MG63 (cell line): ENCODE measurements at regions not wholly inside any gene's neighbourhood (a gene's known extent, or its start where the extent isn't known, plus 50 kb on each side); places are given as distances from the start of the nearest gene placed in this dataset.
A peak's percentile ranks its signal among the peaks of the same experiment; 100 is the strongest.

ENCODE experiments used
- DNase-seq: peaks from one replicate; pipeline ENCODE4 v3.0.0-alpha.2; 2020
- H3K27me3 ChIP-seq: fragments of 250-450 bp; sonication (Bioruptor Pico); 2 replicates; pipeline ENCODE4 v1.5.1; 2020; ENCODE audit warnings: mild to moderate bottlenecking, moderate library complexity
- H3K36me3 ChIP-seq: fragments of 250-450 bp; sonication (Bioruptor Pico); 2 replicates; pipeline ENCODE4 v1.5.1; 2020; ENCODE audit warnings: mild to moderate bottlenecking, moderate library complexity
- H3K4me3 ChIP-seq: fragments of 250-450 bp; sonication (Bioruptor Pico); 2 replicates; pipeline ENCODE4 v1.5.1; 2020; ENCODE audit warnings: mild to moderate bottlenecking, moderate library complexity
- H3K9me3 ChIP-seq: fragments of 250-450 bp; sonication (Bioruptor Pico); 2 replicates; pipeline ENCODE4 v1.5.1; 2020; ENCODE audit warnings: mild to moderate bottlenecking, moderate library complexity

DNA sequence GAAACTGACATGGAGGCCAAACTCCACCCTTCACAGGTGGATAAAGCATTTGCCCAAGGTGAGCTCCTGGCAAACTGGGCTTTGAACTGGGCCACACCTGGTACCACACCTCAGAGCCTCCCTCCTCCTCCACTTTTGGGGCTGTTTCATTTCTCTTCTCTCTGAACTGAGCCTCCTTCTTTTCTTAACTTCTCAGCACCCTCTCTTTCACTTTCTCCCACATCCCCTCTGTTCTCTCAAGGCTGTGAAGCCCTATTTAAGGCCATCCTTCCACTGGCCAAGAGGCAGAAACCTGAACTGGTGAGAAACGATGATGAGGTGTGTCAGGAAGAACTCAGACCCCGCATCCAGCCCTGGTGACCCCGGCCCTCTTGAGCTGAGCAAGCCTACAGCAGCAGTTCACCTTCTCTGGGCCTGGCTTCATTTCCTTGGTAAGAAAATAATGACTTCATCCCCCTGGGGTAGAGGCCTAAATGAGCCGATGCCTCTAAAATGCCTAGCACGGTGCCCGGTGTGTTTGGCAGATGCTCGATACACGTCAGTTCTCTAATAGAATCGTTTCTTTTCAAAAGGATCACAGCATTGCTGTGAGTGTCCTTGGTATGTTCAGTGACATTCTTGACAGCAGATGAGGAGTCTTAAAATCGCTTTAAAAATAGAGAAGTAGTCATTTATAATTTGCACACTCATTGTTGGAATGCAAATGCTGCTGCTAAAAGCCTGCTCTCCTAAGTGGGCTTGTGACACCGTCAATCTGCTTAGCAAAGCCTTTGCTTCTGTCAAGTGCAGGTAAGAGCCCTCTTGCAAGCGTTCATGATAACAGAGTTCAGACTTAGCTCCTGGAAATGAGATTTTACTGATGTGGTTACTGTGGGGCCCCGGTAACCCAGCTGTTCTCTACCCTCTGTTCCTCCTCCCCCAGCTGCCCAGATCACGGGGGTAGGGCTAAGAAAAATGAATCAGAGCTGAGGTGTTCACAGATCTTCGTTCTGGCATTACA, 97.7 kb upstream of the ATP2B2 start:
- Histone ChIP-seq H3K4me3 (no peak overlapping the region), H3K9me3 (no peaks in the 10 kb centered on the region), H3K36me3 (no peaks in the 10 kb centered on the region), H3K27me3 (no peaks in the 10 kb centered on the region)
- DNase-seq = no peak

DNA sequence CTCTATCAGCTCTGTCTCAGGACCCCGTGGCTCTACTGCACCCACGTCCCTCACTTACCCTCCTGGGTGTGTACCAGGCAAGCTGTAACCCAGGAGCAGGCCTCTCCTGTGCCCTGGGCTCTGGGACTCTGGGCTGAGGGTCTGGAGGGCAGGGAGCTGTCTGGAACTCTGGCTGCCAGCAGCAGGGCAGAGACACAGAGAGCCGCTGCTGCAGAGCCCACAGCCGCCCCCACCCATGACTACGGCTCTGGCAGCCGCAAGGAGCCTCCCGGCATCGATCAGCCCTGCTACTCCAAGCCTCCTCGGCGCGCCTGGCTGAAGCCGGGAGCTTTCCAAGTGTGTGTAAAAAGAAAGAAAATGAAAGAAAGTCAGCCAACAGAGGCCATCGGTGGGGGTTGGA, 103.7 kb upstream of the ATP2B2 start:
- Histone ChIP-seq H3K36me3 (no peaks in the 10 kb centered on the region), H3K9me3 (no peaks in the 10 kb centered on the region), H3K27me3 (no peaks in the 10 kb centered on the region), H3K4me3 (no peak overlapping the region)
- DNase-seq = peak; percentile 5

DNA sequence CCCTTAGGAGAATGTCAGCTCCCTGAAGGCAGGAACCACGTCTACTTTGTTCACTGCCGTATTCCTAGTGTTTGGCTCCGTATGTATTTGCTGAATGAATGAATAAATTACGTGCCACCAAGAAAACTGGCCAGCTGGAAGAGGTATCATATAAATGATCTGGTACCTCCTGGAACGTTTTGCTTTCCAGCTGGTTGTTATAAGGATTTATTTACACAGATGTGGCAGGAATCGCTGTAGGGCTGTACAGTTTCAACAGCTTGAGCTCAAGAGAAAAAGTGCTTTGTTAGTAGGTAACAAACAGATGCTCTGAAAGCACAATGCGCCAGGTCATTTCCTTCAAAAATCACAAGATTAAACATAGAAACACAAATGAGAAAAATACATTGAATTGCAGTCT, 108.8 kb upstream of the ATP2B2 start:
- no peak for DNase-seq
- H3K4me3 ChIP-seq = no peak overlapping the region
- no peaks in the 10 kb centered on the region for H3K27me3 ChIP-seq
- H3K9me3 ChIP-seq = no peaks in the 10 kb centered on the region
- no peaks in the 10 kb centered on the region for H3K36me3 ChIP-seq

DNA sequence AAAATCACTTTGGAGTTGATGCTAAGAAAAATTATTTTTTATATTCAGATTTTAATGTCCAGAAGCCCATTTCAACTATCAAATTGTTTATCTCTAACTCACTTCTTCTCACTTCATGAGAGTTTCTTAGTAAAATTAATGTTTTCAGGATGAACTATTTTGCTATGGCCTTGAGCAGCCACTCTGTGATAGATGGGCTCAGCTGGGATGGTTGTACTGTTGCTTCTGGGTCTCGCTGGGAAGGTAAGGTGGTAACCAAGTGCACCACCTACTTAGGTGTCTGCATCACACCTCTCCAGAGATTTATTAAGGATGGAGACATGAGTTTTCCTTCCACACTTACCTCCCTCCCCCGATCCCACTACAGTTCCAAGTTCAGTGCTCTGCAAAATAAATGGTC, 110.3 kb upstream of the ATP2B2 start:
- H3K27me3 ChIP-seq = no peaks in the 10 kb centered on the region
- H3K36me3 ChIP-seq = no peaks in the 10 kb centered on the region
- no peaks in the 10 kb centered on the region for H3K9me3 ChIP-seq
- no peak for DNase-seq
- H3K4me3 ChIP-seq = no peak overlapping the region

GRCh38 chr3:10616321-10616720, 110.9 kb upstream of the ATP2B2 start:
- no peak for DNase-seq
- Histone ChIP-seq H3K4me3 (no peak overlapping the region), H3K36me3 (no peaks in the 10 kb centered on the region)

DNA sequence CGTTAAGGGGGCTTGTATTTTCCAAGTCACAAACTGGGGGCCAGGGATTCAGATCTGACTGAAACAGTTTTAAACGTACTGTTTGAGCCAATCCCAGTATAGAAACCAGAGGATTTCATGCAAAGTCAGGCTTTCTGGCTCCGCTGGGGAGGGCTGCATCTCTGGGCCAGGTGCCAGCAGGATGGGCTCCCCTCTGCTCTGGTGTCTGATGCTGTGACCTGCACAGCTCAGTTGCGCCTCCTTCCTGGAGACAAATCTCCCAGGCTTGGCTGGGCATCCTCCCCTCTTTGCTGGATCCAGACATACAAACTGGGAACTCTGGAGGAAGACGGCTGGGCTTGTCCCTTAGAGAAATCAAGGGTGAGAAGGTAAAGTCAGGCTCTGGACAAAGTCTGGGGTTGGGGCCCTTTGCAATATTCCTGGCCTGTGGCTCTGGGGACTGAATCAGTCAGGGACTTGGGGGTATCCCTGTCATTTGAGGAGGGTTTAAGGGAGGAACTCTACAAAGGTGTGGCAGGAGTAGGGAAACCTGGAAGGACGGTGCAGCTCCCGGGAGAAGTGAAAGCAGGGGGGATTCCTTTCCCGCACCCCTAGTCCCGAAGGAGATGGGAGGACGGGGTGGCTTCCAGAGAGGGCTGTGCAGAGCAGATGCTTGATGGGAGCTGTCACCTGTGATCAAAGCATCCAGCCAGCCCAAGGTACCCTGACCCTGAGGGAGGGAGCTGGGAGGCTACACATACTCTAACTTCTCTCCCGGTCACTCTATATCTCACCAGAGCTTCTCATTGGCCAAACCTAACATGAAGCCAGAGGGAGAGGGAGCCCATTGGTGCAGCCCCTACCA, 114.8 kb upstream of the ATP2B2 start:
- DNase-seq = no peak
- Histone ChIP-seq H3K4me3 (no peak overlapping the region), H3K36me3 (no peaks in the 10 kb centered on the region), H3K9me3 (no peaks in the 10 kb centered on the region), H3K27me3 (no peaks in the 10 kb centered on the region)

More at GRCh38 chr3:10616321-10616720, 110.9 kb upstream of the ATP2B2 start:
- no peaks in the 10 kb centered on the region for H3K9me3 ChIP-seq
- H3K27me3 ChIP-seq = no peaks in the 10 kb centered on the region

DNA sequence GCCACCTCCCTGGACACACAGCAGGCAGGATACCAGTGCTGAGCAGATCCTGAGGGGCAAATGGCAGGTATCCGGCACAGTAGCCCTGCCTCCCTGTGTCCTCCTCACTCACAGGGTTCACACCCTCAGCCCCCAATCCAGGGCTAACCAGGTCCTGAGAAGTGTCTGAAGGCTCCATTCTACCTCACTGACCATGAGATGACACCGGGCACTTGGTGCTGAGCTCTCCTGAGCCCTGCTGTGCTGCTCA, 115.4 kb upstream of the ATP2B2 start:
- no peak for DNase-seq
- Histone ChIP-seq H3K9me3 (no peaks in the 10 kb centered on the region), H3K4me3 (no peak overlapping the region), H3K27me3 (no peaks in the 10 kb centered on the region), H3K36me3 (no peaks in the 10 kb centered on the region)

DNA sequence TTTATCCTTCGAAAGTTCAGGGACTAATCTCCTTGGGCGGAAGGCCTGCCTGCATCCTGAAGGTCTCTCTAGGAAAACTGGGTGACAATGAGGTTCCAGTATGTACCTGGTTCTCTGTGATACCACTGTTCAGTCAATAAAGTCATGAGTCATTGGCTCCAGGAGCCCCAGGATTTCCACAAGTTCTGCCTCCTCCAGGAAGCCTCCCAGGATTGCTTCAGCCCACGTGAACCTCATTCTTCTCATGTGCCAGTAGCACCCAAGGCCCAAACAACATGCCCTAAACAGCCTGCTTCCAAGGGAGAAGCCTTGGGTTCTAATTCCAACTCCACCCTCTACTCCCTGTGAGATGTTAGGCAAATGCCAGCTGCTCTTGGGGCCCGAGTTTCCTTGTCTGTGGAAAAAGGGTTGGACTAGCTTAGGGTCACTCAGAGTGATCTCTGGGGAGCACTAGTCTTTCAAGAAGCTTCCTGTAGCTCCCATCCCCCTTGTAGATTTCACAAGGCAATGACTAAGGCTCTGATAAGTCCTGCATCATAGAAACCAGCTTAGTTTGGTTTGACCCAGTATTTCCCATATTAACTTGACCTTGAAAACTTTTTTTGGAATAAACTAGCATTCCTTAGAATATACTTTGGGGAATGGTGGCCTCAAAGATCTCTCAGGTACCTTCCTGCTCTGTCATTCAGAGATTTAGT, 118.3 kb upstream of the ATP2B2 start:
- Histone ChIP-seq H3K9me3 (no peaks in the 10 kb centered on the region), H3K4me3 (no peak overlapping the region), H3K36me3 (no peaks in the 10 kb centered on the region), H3K27me3 (no peaks in the 10 kb centered on the region)
- no peak for DNase-seq

DNA sequence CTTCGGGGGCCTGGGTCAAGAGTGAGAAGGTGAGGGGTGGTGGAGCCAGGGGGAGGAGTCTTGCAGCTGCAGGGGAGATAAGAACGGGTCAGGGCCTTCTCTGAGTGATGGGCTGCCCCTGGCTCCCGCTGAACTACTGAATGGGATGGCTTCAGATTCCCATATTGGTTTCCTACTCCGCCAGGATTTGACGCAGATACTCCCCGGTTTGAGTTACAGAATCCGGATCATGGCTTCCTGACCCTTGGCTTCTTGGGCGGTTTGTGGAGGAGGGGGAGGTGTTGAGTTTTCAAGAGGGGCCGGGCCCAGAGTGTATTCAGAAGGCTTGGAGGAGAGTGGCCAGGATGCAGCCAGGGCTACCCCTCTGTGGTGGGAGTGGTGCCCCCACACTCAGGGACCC, 119.9 kb upstream of the ATP2B2 start:
- no peaks in the 10 kb centered on the region for H3K36me3 ChIP-seq
- no peak for DNase-seq
- H3K4me3 ChIP-seq = no peak overlapping the region
- H3K9me3 ChIP-seq = no peaks in the 10 kb centered on the region
- H3K27me3 ChIP-seq = no peaks in the 10 kb centered on the region

DNA sequence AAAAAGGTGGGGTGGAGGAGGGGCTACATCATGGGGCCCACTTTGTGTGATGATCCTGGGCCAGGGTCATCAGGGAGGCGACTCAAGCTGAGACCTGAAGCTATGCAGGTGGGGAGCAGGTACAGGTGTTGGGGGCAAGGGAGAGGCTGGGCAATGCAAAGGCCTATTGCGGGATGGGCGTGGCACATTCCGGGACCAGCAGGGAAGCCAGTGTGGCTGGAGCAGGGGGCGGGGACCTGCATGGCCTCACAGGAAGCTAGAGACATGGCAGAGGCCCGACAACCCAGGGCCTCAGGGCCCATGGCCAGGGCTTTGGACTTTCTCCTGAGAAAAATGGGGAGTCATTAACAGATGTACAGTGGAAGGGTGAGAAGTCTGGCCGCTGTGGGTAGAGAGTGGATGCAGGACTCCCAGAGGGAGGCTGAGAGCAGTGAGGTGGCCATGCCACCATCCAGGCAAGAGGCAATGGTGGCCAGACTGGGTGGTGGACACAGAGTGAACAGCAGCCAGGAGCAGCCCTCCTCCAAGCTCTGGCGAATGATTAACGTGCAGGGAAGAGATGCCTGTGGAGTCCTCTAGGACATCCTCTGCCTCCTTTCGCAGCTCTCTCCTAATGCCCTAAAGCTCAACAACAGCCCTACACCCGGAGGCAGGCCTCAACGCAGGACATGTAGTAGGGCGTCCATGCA, 122.6 kb upstream of the ATP2B2 start:
- no peaks in the 10 kb centered on the region for H3K36me3 ChIP-seq
- H3K9me3 ChIP-seq = no peaks in the 10 kb centered on the region
- no peaks in the 10 kb centered on the region for H3K27me3 ChIP-seq
- DNase-seq = no peak
- no peak overlapping the region for H3K4me3 ChIP-seq

GRCh38 chr3:10628891-10629670, 123.7 kb upstream of the ATP2B2 start:
- no peaks in the 10 kb centered on the region for H3K36me3 ChIP-seq
- no peak for DNase-seq
- H3K9me3 ChIP-seq = no peaks in the 10 kb centered on the region
- H3K27me3 ChIP-seq = no peaks in the 10 kb centered on the region
- H3K4me3 ChIP-seq = no peak overlapping the region

DNA sequence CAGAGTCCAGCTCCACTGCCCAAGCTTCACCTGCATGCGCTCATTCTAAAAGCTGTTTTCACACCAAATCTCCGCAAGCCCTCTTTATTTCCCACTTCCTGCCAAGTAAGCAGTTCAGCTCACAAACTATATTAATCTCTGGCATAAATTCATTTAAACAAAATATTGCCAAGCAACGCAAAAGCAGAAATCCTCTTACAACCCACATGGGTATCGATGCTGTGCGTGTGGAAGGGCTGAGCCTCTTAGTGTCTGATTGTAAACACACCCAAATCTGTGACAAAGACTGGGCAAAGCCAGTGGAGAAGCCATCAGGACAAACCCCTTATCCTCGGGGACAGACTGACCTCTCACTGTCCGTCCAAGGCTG, 124.3 kb upstream of the ATP2B2 start:
- no peak overlapping the region for H3K4me3 ChIP-seq
- no peaks in the 10 kb centered on the region for H3K9me3 ChIP-seq
- H3K36me3 ChIP-seq = no peaks in the 10 kb centered on the region
- no peak for DNase-seq
- H3K27me3 ChIP-seq = no peaks in the 10 kb centered on the region

DNA sequence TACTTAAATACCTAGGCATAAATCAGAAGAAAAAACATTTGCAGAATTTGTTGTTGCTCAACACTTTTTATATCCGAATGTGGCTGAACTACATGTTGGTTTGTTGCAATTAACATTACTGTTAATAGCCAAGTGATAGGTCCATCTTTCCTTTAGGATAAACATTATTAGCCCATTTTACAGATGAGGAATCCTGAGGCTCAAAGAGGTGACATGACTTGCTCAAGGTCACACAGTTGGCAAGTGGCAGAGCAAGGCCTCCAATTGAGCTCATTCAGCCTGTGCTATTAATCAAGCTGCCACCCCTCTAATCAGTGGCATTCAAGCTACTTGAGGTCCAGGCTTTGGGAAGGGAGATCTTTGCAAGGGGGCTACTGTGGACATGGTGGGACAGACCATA, 125.8 kb upstream of the ATP2B2 start:
- Histone ChIP-seq H3K27me3 (no peaks in the 10 kb centered on the region), H3K9me3 (no peaks in the 10 kb centered on the region), H3K4me3 (no peak overlapping the region), H3K36me3 (no peaks in the 10 kb centered on the region)
- no peak for DNase-seq

DNA sequence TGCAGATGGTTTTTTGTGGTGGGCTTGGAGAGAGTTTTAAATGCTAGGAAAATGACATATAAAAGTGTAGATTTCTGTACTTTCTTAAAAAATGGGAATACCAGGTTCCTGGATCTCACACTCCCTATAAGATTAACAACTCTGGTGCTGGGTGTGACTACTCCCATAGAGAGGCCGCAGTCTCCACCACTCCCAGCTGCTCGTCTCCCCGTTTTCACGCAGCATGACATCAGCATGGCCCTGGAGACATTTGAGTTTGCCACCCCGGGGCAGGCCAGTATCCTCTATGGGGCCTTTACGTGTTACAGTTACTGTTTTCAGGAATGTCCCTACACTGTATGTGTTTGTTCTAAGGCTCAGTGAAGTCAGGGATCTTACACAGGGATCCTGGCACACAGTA, 126.7 kb upstream of the ATP2B2 start:
- H3K27me3 ChIP-seq = no peaks in the 10 kb centered on the region
- H3K9me3 ChIP-seq = no peaks in the 10 kb centered on the region
- H3K4me3 ChIP-seq = no peak overlapping the region
- DNase-seq = no peak
- no peaks in the 10 kb centered on the region for H3K36me3 ChIP-seq

DNA sequence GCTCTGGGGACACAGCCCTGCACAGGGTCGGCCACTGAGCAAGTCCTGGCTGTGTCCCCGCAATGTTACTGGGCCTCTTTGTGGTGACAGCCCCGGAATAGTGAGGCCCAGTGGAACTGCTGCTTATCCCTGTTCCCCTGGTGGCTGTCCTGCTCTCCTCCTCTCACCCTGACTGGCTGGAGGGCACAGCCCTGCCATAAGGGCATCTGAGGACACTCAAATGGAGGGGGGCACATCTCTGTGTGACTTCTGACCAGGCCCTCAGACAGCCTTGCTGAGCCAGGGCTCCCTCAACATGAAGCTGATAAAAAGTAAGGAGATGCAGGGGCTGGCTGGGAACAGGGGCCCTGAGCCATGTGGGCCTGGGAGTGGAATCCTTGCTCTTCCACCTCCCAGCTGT, 127.4 kb upstream of the ATP2B2 start:
- H3K4me3 ChIP-seq = no peak overlapping the region
- no peaks in the 10 kb centered on the region for H3K27me3 ChIP-seq
- no peaks in the 10 kb centered on the region for H3K36me3 ChIP-seq
- H3K9me3 ChIP-seq = no peaks in the 10 kb centered on the region
- DNase-seq = no peak

DNA sequence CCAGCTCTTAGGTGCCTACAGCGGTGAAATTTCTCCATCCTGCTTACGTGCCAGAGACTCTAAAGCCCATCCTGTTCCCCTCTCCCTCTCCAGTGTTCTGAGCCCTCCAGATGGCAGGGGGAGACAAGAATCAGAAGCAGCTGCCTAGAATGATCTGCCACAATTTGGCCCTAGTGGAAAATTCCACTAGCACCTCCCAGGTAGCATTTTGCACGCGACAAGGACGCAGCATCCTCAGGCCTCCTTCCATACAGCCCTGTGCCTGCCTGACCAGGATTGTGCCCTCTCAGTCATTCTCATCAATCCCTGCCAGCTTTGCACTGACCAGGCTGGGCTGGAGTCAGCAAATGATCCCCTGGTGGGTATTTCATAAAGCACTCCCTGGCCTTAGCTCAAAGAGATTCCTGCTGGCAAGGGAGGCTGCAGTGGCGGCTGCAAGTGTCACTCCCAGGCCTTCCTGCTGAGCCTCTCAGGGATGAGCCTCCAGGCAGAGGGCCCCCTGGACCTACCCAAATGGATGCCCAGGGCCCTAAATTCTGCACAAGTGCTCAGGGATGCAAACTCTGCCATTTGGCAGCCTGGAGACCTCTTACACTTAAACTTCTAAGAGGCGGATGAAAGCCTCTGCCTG, 130.2 kb upstream of the ATP2B2 start:
- no peak for DNase-seq
- H3K9me3 ChIP-seq = peaks cover 3% of the 10 kb centered on the region; the same call in 1 of the 2 replicates

More for the DNA sequence above, 130.2 kb upstream of the ATP2B2 start:
- H3K27me3 ChIP-seq = no peaks in the 10 kb centered on the region
- no peak overlapping the region for H3K4me3 ChIP-seq
- no peaks in the 10 kb centered on the region for H3K36me3 ChIP-seq
